ENCODE measurements at regions not wholly inside any gene's neighbourhood (a gene's known extent, or its start where the extent isn't known, plus 50 kb on each side); places are given as distances from the start of the nearest gene placed in this dataset.

GRCh38 chr9:87381746-87382145 is 115.9 kb upstream of the DAPK1 start:
- TF ChIP-seq, protein P1, sequence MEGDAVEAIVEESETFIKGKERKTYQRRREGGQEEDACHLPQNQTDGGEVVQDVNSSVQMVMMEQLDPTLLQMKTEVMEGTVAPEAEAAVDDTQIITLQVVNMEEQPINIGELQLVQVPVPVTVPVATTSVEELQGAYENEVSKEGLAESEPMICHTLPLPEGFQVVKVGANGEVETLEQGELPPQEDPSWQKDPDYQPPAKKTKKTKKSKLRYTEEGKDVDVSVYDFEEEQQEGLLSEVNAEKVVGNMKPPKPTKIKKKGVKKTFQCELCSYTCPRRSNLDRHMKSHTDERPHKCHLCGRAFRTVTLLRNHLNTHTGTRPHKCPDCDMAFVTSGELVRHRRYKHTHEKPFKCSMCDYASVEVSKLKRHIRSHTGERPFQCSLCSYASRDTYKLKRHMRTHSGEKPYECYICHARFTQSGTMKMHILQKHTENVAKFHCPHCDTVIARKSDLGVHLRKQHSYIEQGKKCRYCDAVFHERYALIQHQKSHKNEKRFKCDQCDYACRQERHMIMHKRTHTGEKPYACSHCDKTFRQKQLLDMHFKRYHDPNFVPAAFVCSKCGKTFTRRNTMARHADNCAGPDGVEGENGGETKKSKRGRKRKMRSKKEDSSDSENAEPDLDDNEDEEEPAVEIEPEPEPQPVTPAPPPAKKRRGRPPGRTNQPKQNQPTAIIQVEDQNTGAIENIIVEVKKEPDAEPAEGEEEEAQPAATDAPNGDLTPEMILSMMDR (IDR thresholded peaks at IDR 0.05), result no peak
- DNase-seq, result no peak
- Histone ChIP-seq H3K27me3 (no peaks in the 10 kb centered on the region), H3K4me3 (no peak overlapping the region), H3K4me1 (peaks cover 20 to 34% (median 26%) of the 10 kb centered on the region in 3 donors), H3K36me3 (no peaks in the 10 kb centered on the region), H3K9me3 (no peaks in the 10 kb centered on the region), H3K27ac (peak overlapping the region in 3 of 4 donors; percentile 22 to 79 (median 66))
- no peak for ATAC-seq
- WGBS, 2 donors, result 29 to 35% methylated on average over 4 of the region's 4 CpGs
- intact Hi-C loops (cut with DNase I), result no loop called here
- FAIRE-seq, result no peak

DNA sequence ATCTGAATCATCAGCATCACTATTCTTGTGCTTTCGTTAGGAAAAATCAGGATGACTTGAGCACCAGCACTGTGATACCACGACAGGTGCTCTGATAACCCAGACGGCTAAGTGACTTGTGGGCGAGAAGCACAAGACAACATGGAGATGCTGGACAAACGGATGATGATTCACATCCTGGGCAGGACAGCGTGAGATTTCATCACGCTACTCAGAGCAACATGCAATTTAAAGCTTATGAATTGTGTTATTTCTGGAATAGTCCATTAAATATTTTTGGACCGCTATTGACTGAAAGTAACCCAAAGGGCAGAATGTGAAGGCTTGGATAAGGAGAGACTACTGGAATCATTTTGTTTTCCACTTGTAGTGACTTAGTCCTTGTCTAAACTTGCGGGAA is 114.8 kb upstream of the DAPK1 start:
- Histone ChIP-seq H3K4me1 (peaks cover 24 to 38% (median 26%) of the 10 kb centered on the region in 3 donors), H3K27ac (no peak overlapping the region), H3K4me3 (no peak overlapping the region), H3K9me3 (no peaks in the 10 kb centered on the region), H3K27me3 (no peaks in the 10 kb centered on the region), H3K36me3 (no peaks in the 10 kb centered on the region)
- no peak for ATAC-seq
- no peak for FAIRE-seq
- TF ChIP-seq, protein P1 (IDR thresholded peaks at IDR 0.05), result no peak
- intact Hi-C loops (cut with DNase I), result no loop called here
- 86 to 89% methylated on average over 9 of the region's 9 CpGs for WGBS, 2 donors
- DNase-seq, result no peak

DNA sequence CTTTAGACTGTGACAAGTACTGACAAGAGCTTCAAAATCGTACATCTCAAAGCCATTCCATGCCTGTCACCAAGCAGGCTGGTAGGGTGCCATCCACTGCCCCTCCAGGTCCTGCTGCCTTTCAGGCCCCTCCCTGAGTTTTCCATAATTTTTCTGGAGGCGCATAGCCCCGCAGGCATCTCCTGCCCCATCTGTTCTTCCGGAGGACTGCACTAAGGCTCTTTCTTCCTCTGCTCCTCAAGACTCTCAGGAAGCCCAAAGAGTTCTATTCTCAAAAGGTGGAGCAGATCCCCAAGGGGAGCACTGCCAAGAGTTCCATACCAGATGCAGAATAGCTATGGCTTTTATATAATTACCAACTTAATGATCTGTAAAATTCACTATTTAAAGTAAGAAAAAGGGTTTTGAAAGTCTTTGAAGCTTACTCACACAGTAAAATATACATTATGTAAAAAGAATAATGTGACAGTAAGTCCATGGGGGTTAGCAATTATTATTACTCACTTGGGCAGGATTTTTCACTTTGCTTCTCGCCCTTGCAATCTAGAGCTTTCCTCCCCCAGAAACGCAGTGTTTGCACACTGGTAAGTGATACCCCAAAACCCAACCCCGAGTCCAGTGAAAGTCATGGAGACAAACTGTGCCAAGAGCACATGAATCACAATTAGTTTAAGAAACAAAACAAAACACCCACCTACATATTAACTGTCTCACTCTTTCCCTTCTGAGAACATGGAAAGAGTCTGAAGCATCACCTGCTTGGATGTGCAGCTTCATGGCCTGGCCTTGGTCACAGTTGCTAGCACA is 114.1 kb upstream of the DAPK1 start:
- FAIRE-seq, result no peak
- H3K36me3 ChIP-seq, result no peaks in the 10 kb centered on the region
- 92 to 94% methylated on average over 7 of the region's 7 CpGs for WGBS, 2 donors
- H3K27ac ChIP-seq, result no peak overlapping the region
- H3K4me1 ChIP-seq, result peaks cover 24 to 38% (median 26%) of the 10 kb centered on the region in 3 donors
- H3K4me3 ChIP-seq, result no peak overlapping the region
- DNase-seq, result no peak
- TF ChIP-seq, protein P1 (IDR thresholded peaks at IDR 0.05), result no peak
- no peaks in the 10 kb centered on the region for H3K27me3 ChIP-seq
- no peaks in the 10 kb centered on the region for H3K9me3 ChIP-seq
- intact Hi-C loops (cut with DNase I), result no loop called here
- ATAC-seq, result no peak

- TF ChIP-seq, protein P1 (IDR thresholded peaks at IDR 0.05), result no peak
- ATAC-seq, result peak; percentile 92 to 97 (median 94)
- WGBS, 2 donors, result 12 to 20% methylated on average over 2 of the region's 2 CpGs
- intact Hi-C loops (cut with DNase I), result no loop called here
- no peak overlapping the region for H3K4me3 ChIP-seq
- no peak for FAIRE-seq
- no peaks in the 10 kb centered on the region for H3K36me3 ChIP-seq
- peak in 4 of 6 donors; percentile 40 to 65 (median 56) for DNase-seq
- peak overlapping the region in 2 of 4 donors; percentile 56 to 57 for H3K27ac ChIP-seq
- peaks cover 15 to 28% (median 15%) of the 10 kb centered on the region in 3 donors for H3K4me1 ChIP-seq
- no peaks in the 10 kb centered on the region for H3K9me3 ChIP-seq
- no peaks in the 10 kb centered on the region for H3K27me3 ChIP-seq
Measured at GRCh38 chr9:87386490-87387025, 111.1 kb upstream of the DAPK1 start.

Data from pancreas (tissue), 10 donors.